22Rv1 (cell line): ENCODE measurements at regions not wholly inside any gene's neighbourhood (a gene's known extent, or its start where the extent isn't known, plus 50 kb on each side); places are given as distances from the start of the nearest gene placed in this dataset.

Source experiments
- ZFX ChIP-seq: fragments of 450-650 bp; IDR thresholded peaks from 2 replicates; pipeline ENCODE4 v1.6.1; 2017; ENCODE audit warnings: antibody characterized with exemption, borderline replicate concordance
- TF ChIP-seq, protein P1 (sequence below): fragments of 450-650 bp; IDR thresholded peaks from 2 replicates; pipeline ENCODE4 v1.5.1; 2017; ENCODE audit warnings: mild to moderate bottlenecking

DNA sequence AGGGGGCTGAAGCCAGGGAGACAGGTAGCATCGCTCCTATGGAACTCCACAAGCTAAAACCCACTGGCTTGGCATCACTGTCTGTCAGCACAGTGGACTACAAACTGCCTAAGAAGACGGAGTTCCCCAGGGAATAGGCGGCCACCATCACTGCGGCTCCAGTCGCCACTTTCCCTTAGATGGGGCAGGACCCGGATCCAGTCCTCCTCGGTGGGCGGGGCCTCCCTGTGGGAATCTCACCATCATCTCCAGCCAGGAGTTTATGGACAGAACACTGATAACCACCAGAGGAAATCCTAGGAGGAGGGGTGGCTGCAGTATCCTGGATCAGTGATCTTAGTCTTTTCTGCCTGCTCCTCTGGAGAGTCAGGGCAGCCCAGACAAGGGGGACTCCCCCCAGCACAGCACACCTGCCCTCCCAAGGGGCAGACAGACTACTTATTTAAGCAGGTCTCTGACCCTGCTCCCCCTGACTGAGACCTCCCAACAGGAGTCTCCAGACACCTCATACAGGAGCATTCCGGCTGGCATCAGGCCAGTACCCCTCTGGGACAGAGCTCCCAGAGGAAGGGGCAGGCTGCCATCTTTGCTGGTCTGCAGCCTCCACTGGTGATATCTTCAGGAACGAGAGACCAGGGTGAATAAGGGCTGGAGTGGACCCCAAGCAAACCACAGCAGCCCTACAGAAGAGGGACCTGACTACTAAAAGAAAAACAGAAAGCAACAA lies 435.6 kb upstream of the RASGRP1 start:
- TF ChIP-seq, protein P1, sequence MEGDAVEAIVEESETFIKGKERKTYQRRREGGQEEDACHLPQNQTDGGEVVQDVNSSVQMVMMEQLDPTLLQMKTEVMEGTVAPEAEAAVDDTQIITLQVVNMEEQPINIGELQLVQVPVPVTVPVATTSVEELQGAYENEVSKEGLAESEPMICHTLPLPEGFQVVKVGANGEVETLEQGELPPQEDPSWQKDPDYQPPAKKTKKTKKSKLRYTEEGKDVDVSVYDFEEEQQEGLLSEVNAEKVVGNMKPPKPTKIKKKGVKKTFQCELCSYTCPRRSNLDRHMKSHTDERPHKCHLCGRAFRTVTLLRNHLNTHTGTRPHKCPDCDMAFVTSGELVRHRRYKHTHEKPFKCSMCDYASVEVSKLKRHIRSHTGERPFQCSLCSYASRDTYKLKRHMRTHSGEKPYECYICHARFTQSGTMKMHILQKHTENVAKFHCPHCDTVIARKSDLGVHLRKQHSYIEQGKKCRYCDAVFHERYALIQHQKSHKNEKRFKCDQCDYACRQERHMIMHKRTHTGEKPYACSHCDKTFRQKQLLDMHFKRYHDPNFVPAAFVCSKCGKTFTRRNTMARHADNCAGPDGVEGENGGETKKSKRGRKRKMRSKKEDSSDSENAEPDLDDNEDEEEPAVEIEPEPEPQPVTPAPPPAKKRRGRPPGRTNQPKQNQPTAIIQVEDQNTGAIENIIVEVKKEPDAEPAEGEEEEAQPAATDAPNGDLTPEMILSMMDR, result no peak
- TF ChIP-seq ZFX, result no peak
